Right atrium auricular region (tissue), 2 donors: ENCODE measurements at regions not wholly inside any gene's neighbourhood (a gene's known extent, or its start where the extent isn't known, plus 50 kb on each side); places are given as distances from the start of the nearest gene placed in this dataset.
"Not testable (repeated sequence)": the region's sequence is repeated elsewhere in the genome, so short reads cannot be mapped to it uniquely, and the experiment has no call there.

Source experiments
- DNase-seq: peaks from one replicate; pipeline ENCODE4 v3.0.0-alpha.2; 2019; ENCODE audit warnings: low spot score
- H3K27ac ChIP-seq, 2 donors: fragments of 200-600 bp; sonication (generic); 1 replicate in 1 of 2; 2 replicates in 1 of 2; pipeline ENCODE4 v1.5.1; 2016 to 2019
- H3K27me3 ChIP-seq, 2 donors: fragments of 200-600 bp; sonication (generic); one replicate each; pipeline versions ENCODE4 v1.5.1 to v1.6.0; 2017 to 2019
- H3K36me3 ChIP-seq: fragments of 200-600 bp; sonication (generic); one replicate; pipeline ENCODE4 v1.5.1; 2016
- H3K4me1 ChIP-seq, 2 donors: fragments of 200-600 bp; sonication (generic); one replicate each; pipeline versions ENCODE4 v1.5.1 to v1.6.0; 2017 to 2019
- H3K4me3 ChIP-seq, 2 donors: fragments of 200-600 bp; sonication (generic); 1 replicate in 1 of 2; 2 replicates in 1 of 2; pipeline ENCODE4 v1.5.1; 2017 to 2019; ENCODE audit warnings: mild to moderate bottlenecking in 1 of 2, moderate library complexity in 1 of 2
- H3K9me3 ChIP-seq, 2 donors: fragments of 200-600 bp; sonication (generic); one replicate each; pipeline ENCODE4 v1.5.1; 2019
- TF ChIP-seq, protein P1 (sequence below), 2 donors: fragments of 200-600 bp; sonication (generic); IDR thresholded peaks; one replicate each; pipeline ENCODE4 v1.5.1; 2019; ENCODE audit warnings: antibody characterized with exemption in 2 of 2

DNA sequence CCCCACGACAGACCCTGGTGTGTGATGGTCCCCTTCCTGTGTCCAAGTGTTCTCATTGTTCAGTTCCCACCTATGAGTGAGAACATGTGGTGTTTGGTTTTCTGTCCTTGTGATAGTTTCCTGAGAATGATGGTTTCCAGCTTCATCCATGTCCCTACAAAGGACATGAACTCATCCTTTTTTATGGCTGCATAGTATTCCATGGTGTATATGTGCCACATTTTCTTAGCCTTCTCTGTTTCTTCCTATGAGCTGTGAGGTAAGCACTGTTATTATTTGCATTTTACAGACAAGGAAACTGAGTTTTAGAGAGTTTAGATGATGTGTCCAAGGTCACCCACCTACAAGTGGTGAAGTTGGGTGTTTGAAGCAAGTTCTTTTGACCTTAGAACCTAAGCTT, 51.1 kb upstream of the BNC1 start:
- H3K9me3 ChIP-seq, H3K27me3 ChIP-seq, H3K36me3 ChIP-seq, H3K27ac ChIP-seq, H3K4me3 ChIP-seq, DNase-seq, H3K4me1 ChIP-seq: not testable (repeated sequence)

DNA sequence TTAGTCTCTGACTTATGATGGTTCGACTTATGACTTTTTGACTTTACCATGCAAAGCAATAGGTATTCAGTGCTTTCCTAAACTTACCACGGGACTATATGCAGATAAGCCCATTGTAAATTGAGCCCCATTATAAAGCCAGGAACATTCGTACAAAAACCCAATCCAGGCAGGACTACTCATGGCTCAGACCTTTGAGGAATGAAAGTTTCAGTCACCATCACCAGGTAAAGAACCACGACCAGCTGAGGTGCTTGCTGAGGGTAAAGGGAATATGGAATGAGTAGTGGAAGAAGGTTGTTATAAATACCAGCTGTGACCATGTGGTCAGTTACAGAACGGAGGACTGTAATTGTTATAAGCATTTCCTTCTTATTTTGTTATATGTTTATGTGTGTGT, 54.9 kb upstream of the BNC1 start:
- DNase-seq: no peak
- H3K27ac ChIP-seq: no peak overlapping the region

DNA sequence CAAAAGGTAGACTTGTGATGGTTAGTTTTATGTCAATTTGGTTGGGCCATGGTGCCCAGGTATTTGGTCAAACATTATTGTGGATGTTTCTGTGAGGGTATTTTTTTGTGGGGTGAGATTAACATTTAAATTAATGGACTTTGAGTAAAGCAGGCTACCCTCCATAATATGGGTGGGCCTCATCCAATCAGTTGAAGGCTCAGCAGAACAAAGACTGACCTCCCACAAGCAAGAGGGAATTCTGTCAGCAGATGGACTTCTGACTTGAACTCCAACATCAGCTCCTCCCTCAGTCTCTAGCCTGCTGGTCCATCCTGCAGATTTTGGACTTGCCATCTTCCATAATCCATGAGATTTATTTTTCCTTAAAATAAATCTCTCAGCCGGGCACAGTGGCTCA, 55.6 kb upstream of the BNC1 start:
- Histone ChIP-seq H3K27ac (no peak overlapping the region), H3K4me1 (no peaks in the 10 kb centered on the region), H3K36me3 (no peaks in the 10 kb centered on the region), H3K27me3 (no peaks in the 10 kb centered on the region), H3K9me3 (no peaks in the 10 kb centered on the region), H3K4me3 (no peak overlapping the region)
- TF ChIP-seq, protein P1, sequence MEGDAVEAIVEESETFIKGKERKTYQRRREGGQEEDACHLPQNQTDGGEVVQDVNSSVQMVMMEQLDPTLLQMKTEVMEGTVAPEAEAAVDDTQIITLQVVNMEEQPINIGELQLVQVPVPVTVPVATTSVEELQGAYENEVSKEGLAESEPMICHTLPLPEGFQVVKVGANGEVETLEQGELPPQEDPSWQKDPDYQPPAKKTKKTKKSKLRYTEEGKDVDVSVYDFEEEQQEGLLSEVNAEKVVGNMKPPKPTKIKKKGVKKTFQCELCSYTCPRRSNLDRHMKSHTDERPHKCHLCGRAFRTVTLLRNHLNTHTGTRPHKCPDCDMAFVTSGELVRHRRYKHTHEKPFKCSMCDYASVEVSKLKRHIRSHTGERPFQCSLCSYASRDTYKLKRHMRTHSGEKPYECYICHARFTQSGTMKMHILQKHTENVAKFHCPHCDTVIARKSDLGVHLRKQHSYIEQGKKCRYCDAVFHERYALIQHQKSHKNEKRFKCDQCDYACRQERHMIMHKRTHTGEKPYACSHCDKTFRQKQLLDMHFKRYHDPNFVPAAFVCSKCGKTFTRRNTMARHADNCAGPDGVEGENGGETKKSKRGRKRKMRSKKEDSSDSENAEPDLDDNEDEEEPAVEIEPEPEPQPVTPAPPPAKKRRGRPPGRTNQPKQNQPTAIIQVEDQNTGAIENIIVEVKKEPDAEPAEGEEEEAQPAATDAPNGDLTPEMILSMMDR (IDR thresholded peaks at IDR 0.05): no peak
- DNase-seq: no peak

More for the DNA sequence above, 54.9 kb upstream of the BNC1 start:
- Histone ChIP-seq H3K4me3 (no peak overlapping the region), H3K27me3 (no peaks in the 10 kb centered on the region), H3K9me3 (no peaks in the 10 kb centered on the region), H3K36me3 (no peaks in the 10 kb centered on the region), H3K4me1 (no peaks in the 10 kb centered on the region)
- TF ChIP-seq, protein P1 (IDR thresholded peaks at IDR 0.05): no peak

DNA sequence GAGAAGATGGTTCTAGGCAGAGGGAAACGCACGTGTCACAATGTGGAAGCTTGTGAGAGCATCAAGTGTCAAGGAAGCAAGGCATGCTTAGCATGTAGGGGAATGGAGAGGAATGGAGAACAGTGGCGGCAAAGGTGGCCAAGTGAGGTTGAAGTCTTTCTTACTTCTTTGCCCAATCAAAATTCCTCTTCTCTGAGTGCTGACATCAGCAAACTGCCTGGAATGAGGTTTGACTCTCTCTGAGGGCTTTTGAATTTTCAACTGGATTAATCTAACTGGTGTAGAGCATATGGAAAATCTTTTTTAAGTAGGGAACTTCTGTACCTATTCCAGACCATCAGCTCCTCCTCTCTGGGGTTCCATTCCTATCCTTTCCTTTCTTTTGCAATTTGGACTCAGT, 61.9 kb upstream of the BNC1 start:
- Histone ChIP-seq H3K27ac (no peak overlapping the region), H3K9me3 (no peaks in the 10 kb centered on the region), H3K27me3 (no peaks in the 10 kb centered on the region), H3K4me1 (no peaks in the 10 kb centered on the region), H3K4me3 (no peak overlapping the region), H3K36me3 (no peaks in the 10 kb centered on the region)
- DNase-seq: no peak
- TF ChIP-seq, protein P1 (IDR thresholded peaks at IDR 0.05): no peak

DNA sequence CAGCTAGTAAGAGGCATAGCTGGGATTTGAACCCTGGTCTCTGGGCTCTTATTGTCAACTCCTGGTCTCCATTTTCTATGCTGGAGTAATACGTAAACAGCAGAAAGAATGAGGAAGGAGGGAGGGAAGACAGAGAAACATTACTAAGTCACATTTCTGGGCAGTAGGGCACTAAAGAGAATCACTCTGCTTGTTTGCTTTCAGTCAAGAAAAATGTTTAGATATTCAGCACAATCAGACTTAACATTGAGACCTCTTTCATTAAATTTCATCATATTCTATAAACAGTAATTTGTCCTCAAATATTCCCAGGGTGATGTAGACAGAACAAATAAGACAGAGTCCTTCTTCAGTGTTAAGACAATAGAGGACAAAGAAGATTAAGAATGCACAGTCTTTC, 67.7 kb upstream of the BNC1 start:
- no peaks in the 10 kb centered on the region for H3K27me3 ChIP-seq
- TF ChIP-seq, protein P1 (IDR thresholded peaks at IDR 0.05): no peak
- no peaks in the 10 kb centered on the region for H3K36me3 ChIP-seq
- DNase-seq: no peak
- no peak overlapping the region for H3K27ac ChIP-seq
- H3K4me1 ChIP-seq: no peaks in the 10 kb centered on the region
- no peaks in the 10 kb centered on the region for H3K9me3 ChIP-seq
- H3K4me3 ChIP-seq: no peak overlapping the region

DNA sequence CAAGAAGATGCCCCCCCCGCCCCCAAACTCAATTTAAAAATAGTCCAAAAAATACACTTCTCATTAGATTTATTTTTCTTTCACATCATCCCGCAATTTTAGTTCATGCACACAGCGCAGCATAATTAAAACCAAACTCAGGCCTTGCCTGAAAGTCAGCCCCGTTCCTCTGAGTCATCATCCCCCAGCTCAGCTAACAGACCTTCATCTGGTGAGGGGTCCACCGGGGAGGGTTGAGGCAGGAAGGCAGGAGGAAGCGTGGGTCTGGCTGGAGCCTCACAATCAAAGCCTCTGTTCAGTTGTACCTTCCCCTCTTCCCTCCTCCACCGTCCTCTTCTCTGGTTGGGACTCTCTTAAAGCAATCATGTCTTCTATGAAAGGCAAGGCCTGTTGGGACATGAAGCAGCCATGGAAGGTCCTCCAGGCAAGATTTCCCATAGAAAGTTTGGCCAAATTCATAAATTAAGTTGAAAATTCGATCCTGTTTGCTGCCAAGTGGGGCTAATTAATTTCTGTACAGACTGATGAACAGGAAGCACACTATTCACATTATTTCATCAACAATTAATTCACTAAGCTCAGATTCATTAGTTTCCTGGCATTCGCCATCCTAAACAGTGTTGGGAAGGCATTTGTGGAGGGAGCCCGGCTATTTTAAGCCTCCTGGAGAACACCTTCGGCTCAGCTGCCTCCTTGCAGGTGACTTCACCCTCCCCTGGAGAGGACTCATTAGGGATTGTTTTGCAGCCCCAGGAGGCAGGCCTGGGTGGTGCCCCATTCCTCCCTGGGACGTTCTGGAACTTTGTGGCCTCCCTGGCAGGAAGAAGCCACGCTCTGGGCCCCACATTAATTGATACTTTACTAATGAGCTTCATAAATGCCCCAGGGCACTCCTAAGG, 72.3 kb upstream of the BNC1 start:
- H3K27me3 ChIP-seq: no peaks in the 10 kb centered on the region
- no peaks in the 10 kb centered on the region for H3K36me3 ChIP-seq
- H3K9me3 ChIP-seq: no peaks in the 10 kb centered on the region
- H3K4me3 ChIP-seq: no peak overlapping the region
- no peaks in the 10 kb centered on the region for H3K4me1 ChIP-seq
- TF ChIP-seq, protein P1 (IDR thresholded peaks at IDR 0.05): no peak
- no peak for DNase-seq
- H3K27ac ChIP-seq: no peak overlapping the region
